Stomach (tissue), 4 donors: ENCODE measurements at regions not wholly inside any gene's neighbourhood (a gene's known extent, or its start where the extent isn't known, plus 50 kb on each side); places are given as distances from the start of the nearest gene placed in this dataset.

Experiments
- CTCF ChIP-seq, 7 experiments: fragments of 450-650 bp in 4 of 7; fragments of 200-600 bp in 3 of 7; sonication (generic) in 3 of 7; IDR thresholded peaks; one replicate each; pipeline ENCODE4 v1.5.1; 2016 to 2019; ENCODE audit warnings: antibody characterized with exemption in 7 of 7, control low read depth in 2 of 7, mild to moderate bottlenecking in 1 of 7
- EP300 ChIP-seq: sonication (generic); formaldehyde crosslinking; IDR thresholded peaks from one replicate; pipeline ENCODE4 v1.6.1; 2017; ENCODE audit warnings: antibody characterized with exemption
- POLR2A ChIP-seq, 4 donors: fragments of 450-650 bp; IDR thresholded peaks; one replicate each; pipeline ENCODE4 v1.6.1; 2016; ENCODE audit warnings: antibody characterized with exemption in 4 of 4, control low read depth in 2 of 4, mild to moderate bottlenecking in 1 of 4, moderate library complexity in 1 of 4
- POLR2AphosphoS5 ChIP-seq, 3 donors: sonication (generic); formaldehyde crosslinking; IDR thresholded peaks; one replicate each; pipeline ENCODE4 v1.6.1; 2016; ENCODE audit warnings: antibody characterized with exemption in 3 of 3

GRCh38 chr4:138740816-138741745 lies 274.5 kb upstream of the NOCT start:
- TF ChIP-seq CTCF (IDR thresholded peaks at IDR 0.05) (no peak), POLR2AphosphoS5 (IDR thresholded peaks at IDR 0.05) (no peak), POLR2A (IDR thresholded peaks at IDR 0.05) (no peak), EP300 (no peak)
